Smooth muscle cell (in vitro differentiated cells): ENCODE measurements at regions not wholly inside any gene's neighbourhood (a gene's known extent, or its start where the extent isn't known, plus 50 kb on each side); places are given as distances from the start of the nearest gene placed in this dataset.

Source experiments
- DNase-seq: peaks from one replicate; lab custom pipeline; 2025; ENCODE audit not compliant: unreplicated experiment; lab: John Stamatoyannopoulos, UW
- H2AFZ ChIP-seq: fragments of 200-600 bp; sonication (generic); 2 replicates; pipeline ENCODE4 v1.6.0; 2016; ENCODE audit warnings: antibody characterized with exemption, low read depth, mild to moderate bottlenecking
- H3F3A ChIP-seq: fragments of 200-600 bp; sonication (generic); 2 replicates; pipeline ENCODE4 v1.6.0; 2017; ENCODE audit warnings: antibody characterized with exemption, low read depth
- H3K27ac ChIP-seq: fragments of 200-600 bp; sonication (generic); 2 replicates; pipeline ENCODE4 v1.5.1; 2016; ENCODE audit warnings: low read depth, mild to moderate bottlenecking
- H3K27me3 ChIP-seq: fragments of 200-600 bp; sonication (generic); 2 replicates; pipeline ENCODE4 v1.6.1; 2016; ENCODE audit warnings: low read depth, mild to moderate bottlenecking
- H3K36me3 ChIP-seq: fragments of 200-600 bp; sonication (generic); 2 replicates; pipeline ENCODE4 v1.5.1; 2016; ENCODE audit warnings: low read depth
- H3K4me1 ChIP-seq: fragments of 200-600 bp; sonication (generic); 2 replicates; pipeline ENCODE4 v1.5.1; 2016; ENCODE audit warnings: low read depth
- H3K4me2 ChIP-seq: fragments of 200-600 bp; sonication (generic); 2 replicates; pipeline ENCODE4 v1.6.0; 2016; ENCODE audit warnings: mild to moderate bottlenecking
- H3K4me3 ChIP-seq: fragments of 200-600 bp; sonication (generic); 2 replicates; pipeline ENCODE4 v1.5.1; 2016; ENCODE audit warnings: mild to moderate bottlenecking
- H3K79me2 ChIP-seq: fragments of 200-600 bp; sonication (generic); 2 replicates; pipeline ENCODE4 v1.6.0; 2016; ENCODE audit warnings: low read depth, mild to moderate bottlenecking
- H3K9ac ChIP-seq: fragments of 200-600 bp; sonication (generic); 2 replicates; pipeline ENCODE4 v1.6.0; 2016; ENCODE audit warnings: low read depth
- H3K9me3 ChIP-seq: fragments of 200-600 bp; sonication (generic); replicated peaks from 2 replicates; pipeline ENCODE4 v1.5.1; 2016; ENCODE audit warnings: low read depth
- H4K20me1 ChIP-seq: fragments of 200-600 bp; sonication (generic); 2 replicates; pipeline ENCODE4 v1.6.0; 2016; ENCODE audit warnings: low read depth
- CTCF ChIP-seq: fragments of 200-600 bp; sonication (generic); IDR thresholded peaks from 2 replicates; pipeline ENCODE4 v1.5.1; 2017; ENCODE audit warnings: borderline replicate concordance, mild to moderate bottlenecking, antibody characterized with exemption; ENCODE audit not compliant: insufficient read depth, poor library complexity, severe bottlenecking
- WGBS: methylation state at CpG from one replicate; pipeline ENCODE4 v1.1.7; 2016; ENCODE audit warnings: low lambda C conversion rate; 5-methylcytosine and 5-hydroxymethylcytosine counted together

- no peaks in the 10 kb centered on the region for H3K79me2 ChIP-seq
- no peak overlapping the region for H3K4me3 ChIP-seq
- no peak overlapping the region for H3K27ac ChIP-seq
- H2AFZ ChIP-seq = no peak overlapping the region
- H3K36me3 ChIP-seq = no peaks in the 10 kb centered on the region
- H3K9ac ChIP-seq = no peak overlapping the region
- no peak for DNase-seq
- 75% methylated on average over 5 of the region's 5 CpGs for WGBS
- no peaks in the 10 kb centered on the region for H4K20me1 ChIP-seq
- TF ChIP-seq CTCF = no peak
- no peaks in the 10 kb centered on the region for H3F3A ChIP-seq
- no peaks in the 10 kb centered on the region for H3K4me1 ChIP-seq
- H3K9me3 ChIP-seq = no peaks in the 10 kb centered on the region
- H3K4me2 ChIP-seq = no peak overlapping the region
- no peaks in the 10 kb centered on the region for H3K27me3 ChIP-seq
Observed at GRCh38 chr3:105032541-105032940, 334.2 kb upstream of the ALCAM start.

- Histone ChIP-seq H3K79me2 (no peaks in the 10 kb centered on the region), H3K9ac (no peak overlapping the region), H3K9me3 (no peaks in the 10 kb centered on the region), H3K4me3 (no peak overlapping the region), H3K27ac (no peak overlapping the region), H3K27me3 (no peaks in the 10 kb centered on the region), H3K4me1 (no peaks in the 10 kb centered on the region), H3F3A (no peaks in the 10 kb centered on the region), H4K20me1 (no peaks in the 10 kb centered on the region), H2AFZ (no peak overlapping the region), H3K36me3 (no peaks in the 10 kb centered on the region), H3K4me2 (no peak overlapping the region)
- TF ChIP-seq CTCF = no peak
- no peak for DNase-seq
- 97% methylated on average over 1 of the region's 1 CpG for WGBS
Observed at GRCh38 chr3:105033081-105033480, 333.6 kb upstream of the ALCAM start.

- no peak overlapping the region for H3K4me2 ChIP-seq
- no peaks in the 10 kb centered on the region for H3K4me1 ChIP-seq
- no peak overlapping the region for H2AFZ ChIP-seq
- H3K79me2 ChIP-seq = no peaks in the 10 kb centered on the region
- no peak overlapping the region for H3K27ac ChIP-seq
- H3K9ac ChIP-seq = no peak overlapping the region
- WGBS = 93% methylated on average over 2 of the region's 2 CpGs
- H3K36me3 ChIP-seq = no peaks in the 10 kb centered on the region
- no peak for DNase-seq
- no peak for TF ChIP-seq CTCF
- no peaks in the 10 kb centered on the region for H3F3A ChIP-seq
- H3K4me3 ChIP-seq = no peak overlapping the region
- H4K20me1 ChIP-seq = no peaks in the 10 kb centered on the region
- H3K9me3 ChIP-seq = no peaks in the 10 kb centered on the region
- H3K27me3 ChIP-seq = no peaks in the 10 kb centered on the region
Observed at GRCh38 chr3:105039004-105039403, 327.7 kb upstream of the ALCAM start.

- no peak for TF ChIP-seq CTCF
- H3K4me1 ChIP-seq = no peaks in the 10 kb centered on the region
- H3K4me3 ChIP-seq = no peak overlapping the region
- H3K27me3 ChIP-seq = no peaks in the 10 kb centered on the region
- H3K79me2 ChIP-seq = no peaks in the 10 kb centered on the region
- H2AFZ ChIP-seq = no peak overlapping the region
- no peak for DNase-seq
- no peaks in the 10 kb centered on the region for H4K20me1 ChIP-seq
- 96% methylated on average over 1 of the region's 1 CpG for WGBS
- no peaks in the 10 kb centered on the region for H3K9me3 ChIP-seq
- H3K36me3 ChIP-seq = no peaks in the 10 kb centered on the region
- no peak overlapping the region for H3K9ac ChIP-seq
- H3K27ac ChIP-seq = no peak overlapping the region
- H3F3A ChIP-seq = no peaks in the 10 kb centered on the region
- H3K4me2 ChIP-seq = no peak overlapping the region
Observed at GRCh38 chr3:105040026-105040622, 326.6 kb upstream of the ALCAM start.
